ENCODE measurements at regions not wholly inside any gene's neighbourhood (a gene's known extent, or its start where the extent isn't known, plus 50 kb on each side); places are given as distances from the start of the nearest gene placed in this dataset.

GRCh38 chr4:17324386-17324830 is 187.5 kb downstream of the QDPR start:
- in situ Hi-C loops (cut with HindIII; ENCODE audit: low sequenced_read_pairs), result no loop called here
- peak; percentile 64 for TF ChIP-seq CTCF (IDR thresholded peaks at IDR 0.05; ENCODE audit: low read depth, low read length, missing control alignments)
- DNase-seq (ENCODE audit: low read depth), result peak; percentile 39
- no peak overlapping the region for H3K4me3 ChIP-seq (ENCODE audit: low read depth, low read length)

- in situ Hi-C loops (cut with HindIII; ENCODE audit: low sequenced_read_pairs), result no loop called here
- no peak for TF ChIP-seq CTCF (IDR thresholded peaks at IDR 0.05; ENCODE audit: low read depth, low read length, missing control alignments)
- DNase-seq (ENCODE audit: low read depth), result no peak
- H3K4me3 ChIP-seq (ENCODE audit: low read depth, low read length), result no peak overlapping the region
These were observed 188.1 kb downstream of the QDPR start for GRCh38 chr4:17323554-17324385.

GRCh38 chr4:17322514-17322913 is 189.4 kb downstream of the QDPR start:
- in situ Hi-C loops (cut with HindIII; ENCODE audit: low sequenced_read_pairs), result no loop called here
- no peak for TF ChIP-seq CTCF (IDR thresholded peaks at IDR 0.05; ENCODE audit: low read depth, low read length, missing control alignments)
- no peak for DNase-seq (ENCODE audit: low read depth)
- no peak overlapping the region for H3K4me3 ChIP-seq (ENCODE audit: low read depth, low read length)

GRCh38 chr4:17320046-17320445 is 191.8 kb downstream of the QDPR start:
- in situ Hi-C loops (cut with HindIII; ENCODE audit: low sequenced_read_pairs), result no loop called here
- H3K4me3 ChIP-seq (ENCODE audit: low read depth, low read length), result no peak overlapping the region
- TF ChIP-seq CTCF (IDR thresholded peaks at IDR 0.05; ENCODE audit: low read depth, low read length, missing control alignments), result no peak
- no peak for DNase-seq (ENCODE audit: low read depth)

- H3K4me3 ChIP-seq (ENCODE audit: low read depth, low read length), result no peak overlapping the region
- no peak for DNase-seq (ENCODE audit: low read depth)
- in situ Hi-C loops (cut with HindIII; ENCODE audit: low sequenced_read_pairs), result no loop called here
- TF ChIP-seq CTCF (IDR thresholded peaks at IDR 0.05; ENCODE audit: low read depth, low read length, missing control alignments), result no peak
These were observed 194.4 kb downstream of the QDPR start for GRCh38 chr4:17317526-17317925.

- TF ChIP-seq CTCF (IDR thresholded peaks at IDR 0.05; ENCODE audit: low read depth, low read length, missing control alignments), result no peak
- no peak for DNase-seq (ENCODE audit: low read depth)
- in situ Hi-C loops (cut with HindIII; ENCODE audit: low sequenced_read_pairs), result no loop called here
- H3K4me3 ChIP-seq (ENCODE audit: low read depth, low read length), result no peak overlapping the region
These were observed 195.3 kb downstream of the QDPR start for GRCh38 chr4:17316566-17316965.

Measured in astrocyte of the cerebellum (primary cell).